Umbilical cord (tissue), 1 donor: ENCODE measurements at regions not wholly inside any gene's neighbourhood (a gene's known extent, or its start where the extent isn't known, plus 50 kb on each side); places are given as distances from the start of the nearest gene placed in this dataset.
A peak's percentile ranks its signal among the peaks of the same experiment; 100 is the strongest.
"Not testable (repeated sequence)": the region's sequence is repeated elsewhere in the genome, so short reads cannot be mapped to it uniquely, and the experiment has no call there.

Experiments used
- DNase-seq: peaks from one replicate; pipeline ENCODE4 v3.0.0-alpha.2; 2015; ENCODE audit warnings: low spot score

- no peak for DNase-seq
These were observed 175.0 kb upstream of the NUDT4 start for GRCh38 chr12:93202688-93203087.

- DNase-seq = no peak
These were observed 174.4 kb upstream of the NUDT4 start for GRCh38 chr12:93203361-93203760.

GRCh38 chr12:93204896-93205295 lies 172.8 kb upstream of the NUDT4 start:
- DNase-seq = no peak

GRCh38 chr12:93205361-93205760 lies 172.4 kb upstream of the NUDT4 start:
- no peak for DNase-seq

- no peak for DNase-seq
These were observed 169.7 kb upstream of the NUDT4 start for GRCh38 chr12:93208011-93208410.

GRCh38 chr12:93214523-93215289 lies 163.0 kb upstream of the NUDT4 start:
- DNase-seq = no peak

GRCh38 chr12:93215290-93215678 lies 162.4 kb upstream of the NUDT4 start:
- no peak for DNase-seq

GRCh38 chr12:93219947-93220346 lies 157.8 kb upstream of the NUDT4 start:
- no peak for DNase-seq

- no peak for DNase-seq
These were observed 155.9 kb upstream of the NUDT4 start for GRCh38 chr12:93221841-93222240.

- DNase-seq = peak; percentile 68
These were observed 154.0 kb upstream of the NUDT4 start for GRCh38 chr12:93223440-93224426.

GRCh38 chr12:93225094-93225493 lies 152.6 kb upstream of the NUDT4 start:
- DNase-seq = no peak

GRCh38 chr12:93226361-93226760 lies 151.4 kb upstream of the NUDT4 start:
- no peak for DNase-seq

GRCh38 chr12:93229494-93230325 lies 148.0 kb upstream of the NUDT4 start:
- DNase-seq = no peak

- peak; percentile 88 for DNase-seq
These were observed 147.4 kb upstream of the NUDT4 start for GRCh38 chr12:93230326-93230720.

- DNase-seq = no peak
These were observed 145.8 kb upstream of the NUDT4 start for GRCh38 chr12:93231938-93232337.

GRCh38 chr12:93234641-93235040 lies 143.1 kb upstream of the NUDT4 start:
- DNase-seq = no peak

GRCh38 chr12:93235881-93236280 lies 141.8 kb upstream of the NUDT4 start:
- DNase-seq = no peak

GRCh38 chr12:93237235-93237915 lies 140.3 kb upstream of the NUDT4 start:
- no peak for DNase-seq

- not testable (repeated sequence) for DNase-seq
These were observed 139.0 kb upstream of the NUDT4 start for GRCh38 chr12:93238512-93239262.

- DNase-seq = not testable (repeated sequence)
These were observed 137.9 kb upstream of the NUDT4 start for GRCh38 chr12:93239789-93240188.
